ENCODE measurements at regions not wholly inside any gene's neighbourhood (a gene's known extent, or its start where the extent isn't known, plus 50 kb on each side); places are given as distances from the start of the nearest gene placed in this dataset.

DNA sequence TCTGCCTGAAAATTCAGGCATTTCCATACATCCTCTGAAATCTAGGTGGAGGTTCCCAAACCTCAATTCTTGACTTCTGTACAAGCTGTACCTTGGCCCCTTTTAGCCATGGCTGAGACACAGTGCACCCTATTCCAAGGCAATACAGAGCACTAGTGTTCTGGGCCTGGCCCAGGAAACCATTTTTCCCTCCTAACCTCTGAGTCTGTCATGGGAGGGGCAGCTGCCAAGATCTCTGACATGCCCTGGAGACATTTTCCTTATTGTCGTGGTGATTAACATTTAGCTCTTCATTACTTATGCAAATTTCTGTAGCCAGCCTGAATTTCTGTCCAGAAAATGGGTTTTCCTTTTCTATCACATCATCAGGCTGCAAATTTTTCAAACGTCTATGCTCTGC is 248.0 kb upstream of the RGS18 start:
- no peak for TF ChIP-seq ZFP90 (CRISPR knock-in tag; IDR thresholded peaks at IDR 0.05; ENCODE audit: borderline replicate concordance)
- TF ChIP-seq PTBP1 (IDR thresholded peaks at IDR 0.05; ENCODE audit: low read depth, low read length, poor library complexity, severe bottlenecking), result no peak
- TF ChIP-seq BORCS8-MEF2B (CRISPR knock-in tag; IDR thresholded peaks at IDR 0.05), result no peak
- TF ChIP-seq ZNF713 (CRISPR knock-in tag; IDR thresholded peaks at IDR 0.05), result no peak
- TF ChIP-seq, protein P1, sequence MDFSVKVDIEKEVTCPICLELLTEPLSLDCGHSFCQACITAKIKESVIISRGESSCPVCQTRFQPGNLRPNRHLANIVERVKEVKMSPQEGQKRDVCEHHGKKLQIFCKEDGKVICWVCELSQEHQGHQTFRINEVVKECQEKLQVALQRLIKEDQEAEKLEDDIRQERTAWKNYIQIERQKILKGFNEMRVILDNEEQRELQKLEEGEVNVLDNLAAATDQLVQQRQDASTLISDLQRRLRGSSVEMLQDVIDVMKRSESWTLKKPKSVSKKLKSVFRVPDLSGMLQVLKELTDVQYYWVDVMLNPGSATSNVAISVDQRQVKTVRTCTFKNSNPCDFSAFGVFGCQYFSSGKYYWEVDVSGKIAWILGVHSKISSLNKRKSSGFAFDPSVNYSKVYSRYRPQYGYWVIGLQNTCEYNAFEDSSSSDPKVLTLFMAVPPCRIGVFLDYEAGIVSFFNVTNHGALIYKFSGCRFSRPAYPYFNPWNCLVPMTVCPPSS (IDR thresholded peaks at IDR 0.05), result no peak
- TF ChIP-seq, protein P2, sequence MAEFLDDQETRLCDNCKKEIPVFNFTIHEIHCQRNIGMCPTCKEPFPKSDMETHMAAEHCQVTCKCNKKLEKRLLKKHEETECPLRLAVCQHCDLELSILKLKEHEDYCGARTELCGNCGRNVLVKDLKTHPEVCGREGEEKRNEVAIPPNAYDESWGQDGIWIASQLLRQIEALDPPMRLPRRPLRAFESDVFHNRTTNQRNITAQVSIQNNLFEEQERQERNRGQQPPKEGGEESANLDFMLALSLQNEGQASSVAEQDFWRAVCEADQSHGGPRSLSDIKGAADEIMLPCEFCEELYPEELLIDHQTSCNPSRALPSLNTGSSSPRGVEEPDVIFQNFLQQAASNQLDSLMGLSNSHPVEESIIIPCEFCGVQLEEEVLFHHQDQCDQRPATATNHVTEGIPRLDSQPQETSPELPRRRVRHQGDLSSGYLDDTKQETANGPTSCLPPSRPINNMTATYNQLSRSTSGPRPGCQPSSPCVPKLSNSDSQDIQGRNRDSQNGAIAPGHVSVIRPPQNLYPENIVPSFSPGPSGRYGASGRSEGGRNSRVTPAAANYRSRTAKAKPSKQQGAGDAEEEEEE (CRISPR knock-in tag; IDR thresholded peaks at IDR 0.05; ENCODE audit: borderline replicate concordance), result no peak
- no peak for TF ChIP-seq TBX3 (IDR thresholded peaks at IDR 0.05; ENCODE audit: borderline replicate concordance)
- TF ChIP-seq, protein P3, sequence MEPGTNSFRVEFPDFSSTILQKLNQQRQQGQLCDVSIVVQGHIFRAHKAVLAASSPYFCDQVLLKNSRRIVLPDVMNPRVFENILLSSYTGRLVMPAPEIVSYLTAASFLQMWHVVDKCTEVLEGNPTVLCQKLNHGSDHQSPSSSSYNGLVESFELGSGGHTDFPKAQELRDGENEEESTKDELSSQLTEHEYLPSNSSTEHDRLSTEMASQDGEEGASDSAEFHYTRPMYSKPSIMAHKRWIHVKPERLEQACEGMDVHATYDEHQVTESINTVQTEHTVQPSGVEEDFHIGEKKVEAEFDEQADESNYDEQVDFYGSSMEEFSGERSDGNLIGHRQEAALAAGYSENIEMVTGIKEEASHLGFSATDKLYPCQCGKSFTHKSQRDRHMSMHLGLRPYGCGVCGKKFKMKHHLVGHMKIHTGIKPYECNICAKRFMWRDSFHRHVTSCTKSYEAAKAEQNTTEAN (CRISPR knock-in tag; conservative IDR thresholded peaks at IDR 0.05), result no peak
- no peak for TF ChIP-seq TARDBP (CRISPR knock-in tag; IDR thresholded peaks at IDR 0.05)
- TF ChIP-seq PRMT3 (CRISPR knock-in tag; IDR thresholded peaks at IDR 0.05; ENCODE audit: borderline replicate concordance, low read depth), result no peak
- no peak for TF ChIP-seq U2AF2 (IDR thresholded peaks at IDR 0.05; ENCODE audit: low read depth, low read length)
- no peak for TF ChIP-seq SMAD3 (CRISPR knock-in tag; IDR thresholded peaks at IDR 0.05)
- no peak for TF ChIP-seq ZNF260 (CRISPR knock-in tag; IDR thresholded peaks at IDR 0.05; ENCODE audit: borderline replicate concordance, low read depth)
- TF ChIP-seq, protein P4, sequence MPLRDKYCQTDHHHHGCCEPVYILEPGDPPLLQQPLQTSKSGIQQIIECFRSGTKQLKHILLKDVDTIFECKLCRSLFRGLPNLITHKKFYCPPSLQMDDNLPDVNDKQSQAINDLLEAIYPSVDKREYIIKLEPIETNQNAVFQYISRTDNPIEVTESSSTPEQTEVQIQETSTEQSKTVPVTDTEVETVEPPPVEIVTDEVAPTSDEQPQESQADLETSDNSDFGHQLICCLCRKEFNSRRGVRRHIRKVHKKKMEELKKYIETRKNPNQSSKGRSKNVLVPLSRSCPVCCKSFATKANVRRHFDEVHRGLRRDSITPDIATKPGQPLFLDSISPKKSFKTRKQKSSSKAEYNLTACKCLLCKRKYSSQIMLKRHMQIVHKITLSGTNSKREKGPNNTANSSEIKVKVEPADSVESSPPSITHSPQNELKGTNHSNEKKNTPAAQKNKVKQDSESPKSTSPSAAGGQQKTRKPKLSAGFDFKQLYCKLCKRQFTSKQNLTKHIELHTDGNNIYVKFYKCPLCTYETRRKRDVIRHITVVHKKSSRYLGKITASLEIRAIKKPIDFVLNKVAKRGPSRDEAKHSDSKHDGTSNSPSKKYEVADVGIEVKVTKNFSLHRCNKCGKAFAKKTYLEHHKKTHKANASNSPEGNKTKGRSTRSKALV (CRISPR knock-in tag; IDR thresholded peaks at IDR 0.05), result no peak
- no peak for TF ChIP-seq THYN1 (CRISPR knock-in tag; IDR thresholded peaks at IDR 0.05; ENCODE audit: borderline replicate concordance, low read depth)
- Histone ChIP-seq H2AFZ (ENCODE audit: low read length) (no peak overlapping the region), H3K79me2 (ENCODE audit: insufficient read depth, low read length) (no peaks in the 10 kb centered on the region), H4K20me1 (ENCODE audit: insufficient read depth, low read length) (no peaks in the 10 kb centered on the region), H3K9ac (ENCODE audit: insufficient read depth, low read depth, low read length) (no peak overlapping the region), H3K9me3 (ENCODE audit: low read length) (peaks cover 18% of the 10 kb centered on the region; the same call in 1 of the 2 replicates), H3K4me3 (replicated peaks in 1 of 3; ENCODE audit: insufficient read depth in 1 of 3, low read depth in 2 of 3, low read length in 3 of 3) (no peak overlapping the region), H3K27ac (ENCODE audit: extremely low read length, insufficient read depth, low read length) (no peak overlapping the region), H3K36me3 (replicated peaks in 1 of 2; ENCODE audit: control insufficient read depth in 1 of 2, insufficient read depth in 2 of 2, low read length in 2 of 2) (no peaks in the 10 kb centered on the region), H3K27me3 (ENCODE audit: control insufficient read depth in 1 of 2, insufficient read depth in 2 of 2, low read length in 2 of 2) (no peaks in the 10 kb centered on the region), H3K4me2 (ENCODE audit: low read depth, low read length) (no peak overlapping the region), H3K4me1 (ENCODE audit: insufficient read depth, low read length) (no peaks in the 10 kb centered on the region)
- ATAC-seq, result no peak
- CTCF ChIA-PET (ENCODE audit: low intra/inter-chr PET ratio, low total read pairs), result no interaction called here
- no peak for FAIRE-seq
- POLR2A ChIA-PET, result no interaction called here
- intact Hi-C loops (cut with micrococcal nuclease; ENCODE audit: unreplicated experiment), result no loop called here
- BruUV-seq (replicated peaks), result no TSS peak
- DNase-seq (ENCODE audit: low spot score), result no peak
- WGBS (ENCODE audit: low lambda C conversion rate), result 5% methylated on average over 2 of the region's 2 CpGs
- in situ Hi-C loops (cut with HindIII; ENCODE audit: extremely low pct_ligation_motif_present, low pct_unique_long_range_greater_than_20kb), result no loop called here

Data from HepG2 (cell line).